ENCODE measurements at regions not wholly inside any gene's neighbourhood (a gene's known extent, or its start where the extent isn't known, plus 50 kb on each side); places are given as distances from the start of the nearest gene placed in this dataset.

DNA sequence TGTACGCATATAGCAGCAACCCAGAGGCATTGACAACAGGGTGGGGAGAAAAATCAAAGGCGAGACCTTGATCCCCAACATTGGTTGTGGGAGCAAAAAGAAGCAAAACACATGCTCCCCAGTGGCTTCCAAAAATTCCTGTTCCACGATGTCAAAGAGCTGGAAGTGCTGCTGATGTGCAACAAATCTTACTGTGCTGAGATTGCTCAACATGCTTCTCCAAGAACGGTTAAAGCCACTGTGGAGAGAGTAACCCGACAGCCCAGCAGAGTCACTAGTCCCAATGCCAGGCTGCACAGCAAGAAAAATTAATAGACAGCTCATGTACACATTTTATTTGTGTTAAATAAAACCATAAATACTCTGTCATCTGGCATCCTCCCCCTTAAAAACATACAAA is 179.9 kb upstream of the PFN2 start:
- TF ChIP-seq, protein P1, sequence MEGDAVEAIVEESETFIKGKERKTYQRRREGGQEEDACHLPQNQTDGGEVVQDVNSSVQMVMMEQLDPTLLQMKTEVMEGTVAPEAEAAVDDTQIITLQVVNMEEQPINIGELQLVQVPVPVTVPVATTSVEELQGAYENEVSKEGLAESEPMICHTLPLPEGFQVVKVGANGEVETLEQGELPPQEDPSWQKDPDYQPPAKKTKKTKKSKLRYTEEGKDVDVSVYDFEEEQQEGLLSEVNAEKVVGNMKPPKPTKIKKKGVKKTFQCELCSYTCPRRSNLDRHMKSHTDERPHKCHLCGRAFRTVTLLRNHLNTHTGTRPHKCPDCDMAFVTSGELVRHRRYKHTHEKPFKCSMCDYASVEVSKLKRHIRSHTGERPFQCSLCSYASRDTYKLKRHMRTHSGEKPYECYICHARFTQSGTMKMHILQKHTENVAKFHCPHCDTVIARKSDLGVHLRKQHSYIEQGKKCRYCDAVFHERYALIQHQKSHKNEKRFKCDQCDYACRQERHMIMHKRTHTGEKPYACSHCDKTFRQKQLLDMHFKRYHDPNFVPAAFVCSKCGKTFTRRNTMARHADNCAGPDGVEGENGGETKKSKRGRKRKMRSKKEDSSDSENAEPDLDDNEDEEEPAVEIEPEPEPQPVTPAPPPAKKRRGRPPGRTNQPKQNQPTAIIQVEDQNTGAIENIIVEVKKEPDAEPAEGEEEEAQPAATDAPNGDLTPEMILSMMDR (IDR thresholded peaks at IDR 0.05 in 2 of 3, conservative IDR thresholded peaks at IDR 0.05 in 1 of 3; ENCODE audit: borderline replicate concordance in 1 of 3, insufficient read depth in 1 of 3, low read depth in 2 of 3, low read length in 2 of 3): no peak
- no peak for TF ChIP-seq SP1 (IDR thresholded peaks at IDR 0.05; ENCODE audit: low read depth)
- no peak for TF ChIP-seq SRF (IDR thresholded peaks at IDR 0.05; ENCODE audit: low read depth)
- no peak for TF ChIP-seq EZH2 (IDR thresholded peaks at IDR 0.05)
- TF ChIP-seq POLR2AphosphoS5 (IDR thresholded peaks at IDR 0.05; ENCODE audit: low read depth, low read length): no peak
- no peak for TF ChIP-seq YY1 (IDR thresholded peaks at IDR 0.05; ENCODE audit: extremely low read depth, insufficient replicate concordance, low read depth, low read length)
- TF ChIP-seq POLR2A (IDR thresholded peaks at IDR 0.05; ENCODE audit: borderline replicate concordance, extremely low read depth, insufficient read depth, insufficient read length): no peak
- no peak for TF ChIP-seq ELF1 (IDR thresholded peaks at IDR 0.05; ENCODE audit: borderline replicate concordance, low read depth)

Data from HCT116 (cell line).